Right lobe of liver (tissue), 4 donors: ENCODE measurements at regions not wholly inside any gene's neighbourhood (a gene's known extent, or its start where the extent isn't known, plus 50 kb on each side); places are given as distances from the start of the nearest gene placed in this dataset.
"Not testable (repeated sequence)": the region's sequence is repeated elsewhere in the genome, so short reads cannot be mapped to it uniquely, and the experiment has no call there.

Experiments
- POLR2A ChIP-seq: fragments of 450-650 bp; IDR thresholded peaks from one replicate; pipeline ENCODE4 v1.6.1; 2017; ENCODE audit warnings: antibody characterized with exemption, mild to moderate bottlenecking
- TF ChIP-seq, protein P1 (sequence below), 4 donors: fragments of 200-600 bp in 3 of 4; fragments of 450-650 bp in 1 of 4; IDR thresholded peaks; one replicate each; pipeline versions ENCODE4 v1.5.1 to v1.8.0; 2016 to 2022; ENCODE audit warnings: antibody characterized with exemption in 4 of 4, mild to moderate bottlenecking in 2 of 4
- donor health status: DM: no; HTN: no; CAD: no.
- donor health status: DM: no; HTN: no; CAD: no.
- donor health status: DM: no; HTN: yes; CAD: no.

DNA sequence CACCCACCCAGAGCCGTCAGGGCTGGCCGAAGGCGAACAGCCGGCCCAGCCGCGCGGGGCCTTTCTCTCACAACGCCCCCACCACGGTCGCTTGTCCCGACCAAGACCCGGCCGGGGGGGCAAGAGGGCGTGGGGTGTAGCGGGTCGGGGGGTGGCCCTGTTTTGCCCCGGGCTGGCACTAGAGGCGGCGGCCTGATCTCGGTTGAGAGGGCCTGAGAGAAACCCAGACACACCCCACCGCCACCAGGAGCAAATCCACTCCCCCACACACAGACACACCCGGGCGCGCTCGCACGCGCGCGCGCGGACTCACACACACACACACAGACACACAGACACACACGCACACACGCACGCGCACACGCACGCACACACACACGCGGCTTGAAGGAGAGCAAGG, 97.8 kb upstream of the RHOU start:
- TF ChIP-seq, protein P1, sequence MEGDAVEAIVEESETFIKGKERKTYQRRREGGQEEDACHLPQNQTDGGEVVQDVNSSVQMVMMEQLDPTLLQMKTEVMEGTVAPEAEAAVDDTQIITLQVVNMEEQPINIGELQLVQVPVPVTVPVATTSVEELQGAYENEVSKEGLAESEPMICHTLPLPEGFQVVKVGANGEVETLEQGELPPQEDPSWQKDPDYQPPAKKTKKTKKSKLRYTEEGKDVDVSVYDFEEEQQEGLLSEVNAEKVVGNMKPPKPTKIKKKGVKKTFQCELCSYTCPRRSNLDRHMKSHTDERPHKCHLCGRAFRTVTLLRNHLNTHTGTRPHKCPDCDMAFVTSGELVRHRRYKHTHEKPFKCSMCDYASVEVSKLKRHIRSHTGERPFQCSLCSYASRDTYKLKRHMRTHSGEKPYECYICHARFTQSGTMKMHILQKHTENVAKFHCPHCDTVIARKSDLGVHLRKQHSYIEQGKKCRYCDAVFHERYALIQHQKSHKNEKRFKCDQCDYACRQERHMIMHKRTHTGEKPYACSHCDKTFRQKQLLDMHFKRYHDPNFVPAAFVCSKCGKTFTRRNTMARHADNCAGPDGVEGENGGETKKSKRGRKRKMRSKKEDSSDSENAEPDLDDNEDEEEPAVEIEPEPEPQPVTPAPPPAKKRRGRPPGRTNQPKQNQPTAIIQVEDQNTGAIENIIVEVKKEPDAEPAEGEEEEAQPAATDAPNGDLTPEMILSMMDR (IDR thresholded peaks at IDR 0.05): not testable (repeated sequence)
- TF ChIP-seq POLR2A: not testable (repeated sequence)
